A673 (cell line): ENCODE measurements at regions not wholly inside any gene's neighbourhood (a gene's known extent, or its start where the extent isn't known, plus 50 kb on each side); places are given as distances from the start of the nearest gene placed in this dataset.

Experiments used
- EZH2 ChIP-seq: fragments of 200-600 bp; sonication (generic); IDR thresholded peaks from 2 replicates; pipeline ENCODE4 v1.6.1; 2017; ENCODE audit warnings: borderline replicate concordance, low read depth, mild to moderate bottlenecking, mixed read lengths, antibody characterized with exemption, low read length; ENCODE audit not compliant: poor library complexity, severe bottlenecking
- TF ChIP-seq, protein P1 (sequence below): fragments of 300-800, 200-600 bp; sonication (generic); conservative IDR thresholded peaks from 2 replicates; pipeline ENCODE4 v1.5.1; 2017; ENCODE audit warnings: low read depth, mild to moderate bottlenecking, antibody characterized with exemption, low read length, moderate library complexity, mixed read lengths

DNA sequence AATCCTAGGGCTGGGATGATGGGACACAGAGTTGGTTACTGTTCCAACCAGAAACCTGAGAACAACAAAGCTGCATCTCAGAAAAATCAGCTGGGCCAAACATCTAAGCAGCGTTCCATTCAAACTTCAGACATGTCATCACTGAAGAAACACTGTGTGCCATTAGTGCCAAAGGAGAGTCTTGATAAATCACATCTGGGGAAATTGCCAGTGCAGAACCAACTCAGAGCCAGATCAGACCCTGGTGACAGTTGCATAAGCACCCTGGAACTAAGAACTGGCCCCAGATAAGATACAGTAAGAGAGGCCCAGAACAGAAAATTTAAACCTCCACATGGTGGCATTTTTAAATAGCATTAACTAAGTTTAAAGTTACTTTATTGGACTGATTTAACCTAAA lies 482.8 kb downstream of the PRKD1 start:
- no peak for TF ChIP-seq EZH2
- TF ChIP-seq, protein P1, sequence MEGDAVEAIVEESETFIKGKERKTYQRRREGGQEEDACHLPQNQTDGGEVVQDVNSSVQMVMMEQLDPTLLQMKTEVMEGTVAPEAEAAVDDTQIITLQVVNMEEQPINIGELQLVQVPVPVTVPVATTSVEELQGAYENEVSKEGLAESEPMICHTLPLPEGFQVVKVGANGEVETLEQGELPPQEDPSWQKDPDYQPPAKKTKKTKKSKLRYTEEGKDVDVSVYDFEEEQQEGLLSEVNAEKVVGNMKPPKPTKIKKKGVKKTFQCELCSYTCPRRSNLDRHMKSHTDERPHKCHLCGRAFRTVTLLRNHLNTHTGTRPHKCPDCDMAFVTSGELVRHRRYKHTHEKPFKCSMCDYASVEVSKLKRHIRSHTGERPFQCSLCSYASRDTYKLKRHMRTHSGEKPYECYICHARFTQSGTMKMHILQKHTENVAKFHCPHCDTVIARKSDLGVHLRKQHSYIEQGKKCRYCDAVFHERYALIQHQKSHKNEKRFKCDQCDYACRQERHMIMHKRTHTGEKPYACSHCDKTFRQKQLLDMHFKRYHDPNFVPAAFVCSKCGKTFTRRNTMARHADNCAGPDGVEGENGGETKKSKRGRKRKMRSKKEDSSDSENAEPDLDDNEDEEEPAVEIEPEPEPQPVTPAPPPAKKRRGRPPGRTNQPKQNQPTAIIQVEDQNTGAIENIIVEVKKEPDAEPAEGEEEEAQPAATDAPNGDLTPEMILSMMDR: no peak
